Superior temporal gyrus (tissue), 1 donor: ENCODE measurements at regions not wholly inside any gene's neighbourhood (a gene's known extent, or its start where the extent isn't known, plus 50 kb on each side); places are given as distances from the start of the nearest gene placed in this dataset.

Experiments
- DNase-seq: peaks from one replicate; pipeline ENCODE4 v3.0.0-alpha.2; 2016; ENCODE audit errors: extremely low spot score

GRCh38 chr7:140242057-140243031 is 65.6 kb upstream of the KDM7A start:
- no peak for DNase-seq

- DNase-seq, result no peak
These were observed 62.8 kb upstream of the KDM7A start for GRCh38 chr7:140239653-140239935.

GRCh38 chr7:140238778-140239652 is 62.2 kb upstream of the KDM7A start:
- DNase-seq, result no peak

- no peak for DNase-seq
These were observed 60.6 kb upstream of the KDM7A start for GRCh38 chr7:140237390-140237789.

GRCh38 chr7:140236626-140237025 is 59.8 kb upstream of the KDM7A start:
- no peak for DNase-seq

- no peak for DNase-seq
These were observed 58.3 kb upstream of the KDM7A start for GRCh38 chr7:140235114-140235513.

- DNase-seq, result no peak
These were observed 56.5 kb upstream of the KDM7A start for GRCh38 chr7:140232957-140233917.

GRCh38 chr7:140231771-140232491 is 55.1 kb upstream of the KDM7A start:
- no peak for DNase-seq

GRCh38 chr7:140230861-140231770 is 54.3 kb upstream of the KDM7A start:
- no peak for DNase-seq

- no peak for DNase-seq
These were observed 53.7 kb upstream of the KDM7A start for GRCh38 chr7:140230516-140230860.

- no peak for DNase-seq
These were observed 53.1 kb upstream of the KDM7A start for GRCh38 chr7:140229591-140230515.

- DNase-seq, result no peak
These were observed 52.3 kb upstream of the KDM7A start for GRCh38 chr7:140229101-140229525.
